HepG2 (cell line): ENCODE measurements at regions not wholly inside any gene's neighbourhood (a gene's known extent, or its start where the extent isn't known, plus 50 kb on each side); places are given as distances from the start of the nearest gene placed in this dataset.

Source experiments
- ATAC-seq: fragments of 200-7000 bp; cut with Tn5 transposase; 3 replicates; pipeline ENCODE4 v1.9.1; 2020; ENCODE audit warnings: mild to moderate bottlenecking, moderate library complexity
- BruUV-seq: library from RNA; stranded (reverse); fragments of 400-500 nt; replicated peaks from 2 replicates; lab custom pipeline; 2021; lab: Mats Ljungman, UMichigan
- CTCF ChIA-PET: fragments of 300-600 bp; formaldehyde crosslinking; extraction: SDS; loops from one replicate; lab custom pipeline; 2021; ENCODE audit warnings: low total read pairs, inconsistent platforms, low intra/inter-chr PET ratio; lab: Yijun Ruan, JAX
- POLR2A ChIA-PET: fragments of 350-600 bp; sonication (Branson Sonifier 250); formaldehyde crosslinking; loops from one replicate; lab custom pipeline; 2020; ENCODE audit warnings: antibody characterized with exemption, inconsistent platforms; lab: Yijun Ruan, JAX
- DNase-seq: peaks from one replicate; pipeline ENCODE4 v3.0.0-alpha.2; 2015; ENCODE audit warnings: low spot score
- FAIRE-seq: peaks from 3 replicates; lab custom pipeline; 2011; peaks lifted over from hg19 to GRCh38; lab: Jason Lieb, UNC
- H2AFZ ChIP-seq: one replicate; pipeline ENCODE4 v1.6.1; 2011; ENCODE audit warnings: low read length, inconsistent platforms
- H3K27ac ChIP-seq: fragments of 300-600 bp; 3 replicates; pipeline ENCODE4 v1.8.0; 2011; ENCODE audit warnings: mixed run types, mild to moderate bottlenecking, mixed read lengths, low read length, inconsistent platforms; ENCODE audit not compliant: insufficient read depth; ENCODE audit errors: extremely low read length
- H3K27me3 ChIP-seq, 2 experiments: fragments of 200-600 bp in 1 of 2; 2 replicates in 1 of 2; 3 replicates in 1 of 2; pipeline versions ENCODE4 v1.6.0 to v1.8.0; 2011; ENCODE audit warnings: low read length in 2 of 2, mild to moderate bottlenecking in 2 of 2, moderate library complexity in 2 of 2, inconsistent platforms in 1 of 2; ENCODE audit not compliant: insufficient read depth in 2 of 2, control insufficient read depth in 1 of 2
- H3K36me3 ChIP-seq, 2 experiments: fragments of 200-600 bp in 1 of 2; replicated peaks in 1 of 2; 2 replicates in 1 of 2; 3 replicates in 1 of 2; pipeline versions ENCODE4 v1.5.1 to v1.8.0; 2011; ENCODE audit warnings: low read length in 2 of 2, inconsistent platforms in 1 of 2; ENCODE audit not compliant: insufficient read depth in 2 of 2, control insufficient read depth in 1 of 2
- H3K4me1 ChIP-seq: 2 replicates; pipeline ENCODE4 v1.5.1; 2012; ENCODE audit warnings: low read length, inconsistent platforms; ENCODE audit not compliant: insufficient read depth
- H3K4me2 ChIP-seq: 2 replicates; pipeline ENCODE4 v1.6.0; 2011; ENCODE audit warnings: low read depth, low read length, inconsistent platforms
- H3K4me3 ChIP-seq, 3 experiments: fragments of 200-600 bp in 1 of 3; sonication (generic), shearing (Covaris generic) in 1 of 3; replicated peaks in 1 of 3; 2 replicates each; pipeline ENCODE4 v1.5.1; 2011 to 2016; ENCODE audit warnings: low read length in 3 of 3, inconsistent platforms in 2 of 3, low read depth in 2 of 3, mild to moderate bottlenecking in 2 of 3, control low read depth in 1 of 3, mixed read lengths in 1 of 3; ENCODE audit not compliant: insufficient read depth in 1 of 3
- H3K79me2 ChIP-seq: one replicate; pipeline ENCODE4 v1.6.1; 2011; ENCODE audit warnings: low read length, inconsistent platforms; ENCODE audit not compliant: insufficient read depth
- H3K9ac ChIP-seq: 2 replicates; pipeline ENCODE4 v1.6.0; 2011; ENCODE audit warnings: mild to moderate bottlenecking, low read depth, low read length, inconsistent platforms; ENCODE audit not compliant: insufficient read depth
- H3K9me3 ChIP-seq: 2 replicates; pipeline ENCODE4 v1.5.1; 2012; ENCODE audit warnings: mild to moderate bottlenecking, low read length
- H4K20me1 ChIP-seq: 2 replicates; pipeline ENCODE4 v1.6.0; 2011; ENCODE audit warnings: inconsistent platforms, mild to moderate bottlenecking, low read length, moderate library complexity; ENCODE audit not compliant: insufficient read depth
- CENPT ChIP-seq: sonication (generic); formaldehyde crosslinking; IDR thresholded peaks from 2 replicates; pipeline ENCODE4 v1.8.0; 2022; ENCODE audit warnings: low read depth, mild to moderate bottlenecking, moderate library complexity, missing genetic modification reagents
- GATA4 ChIP-seq: sonication (generic); IDR thresholded peaks from 2 replicates; pipeline ENCODE4 v1.6.1; 2016; ENCODE audit warnings: antibody characterized with exemption, low read depth, borderline replicate concordance
- HNRNPUL1 ChIP-seq: fragments of 200-400 bp; formaldehyde crosslinking; IDR thresholded peaks from 2 replicates; pipeline ENCODE4 v1.6.1; 2017; ENCODE audit warnings: low read depth, mild to moderate bottlenecking, low read length, moderate library complexity
- IRF2 ChIP-seq: IDR thresholded peaks from 2 replicates; pipeline ENCODE4 v1.6.1; 2018; ENCODE audit warnings: missing genetic modification reagents, missing compliant biosample characterization
- KDM5A ChIP-seq: fragments of 200-600 bp; sonication (generic); IDR thresholded peaks from 2 replicates; pipeline ENCODE4 v1.7.0; 2018; ENCODE audit warnings: antibody characterized with exemption, mild to moderate bottlenecking, low read length, borderline replicate concordance
- NFYC ChIP-seq: IDR thresholded peaks from 2 replicates; pipeline ENCODE4 v1.6.1; 2016; ENCODE audit warnings: missing genetic modification reagents, missing compliant biosample characterization
- PRMT3 ChIP-seq: sonication (generic); formaldehyde crosslinking; IDR thresholded peaks from 2 replicates; pipeline ENCODE4 v1.8.1; 2022; ENCODE audit warnings: low read depth, mild to moderate bottlenecking, moderate library complexity, missing genetic modification reagents, borderline replicate concordance
- SPEN ChIP-seq: sonication (generic); formaldehyde crosslinking; IDR thresholded peaks from 2 replicates; pipeline ENCODE4 v1.5.1; 2020; ENCODE audit warnings: low read depth, mild to moderate bottlenecking, missing genetic modification reagents
- ZNF382 ChIP-seq: sonication (generic); formaldehyde crosslinking; IDR thresholded peaks from 2 replicates; pipeline ENCODE4 v1.5.0; 2020; ENCODE audit warnings: missing genetic modification reagents, mild to moderate bottlenecking, borderline replicate concordance
- ZNF550 ChIP-seq: sonication (generic); formaldehyde crosslinking; IDR thresholded peaks from 2 replicates; pipeline ENCODE4 v1.4.0; 2020; ENCODE audit warnings: mild to moderate bottlenecking, missing genetic modification reagents, borderline replicate concordance
- ZNF644 ChIP-seq: IDR thresholded peaks from 2 replicates; pipeline ENCODE4 v1.6.1; 2016; ENCODE audit warnings: low read depth
- ZNF672 ChIP-seq: sonication (generic); formaldehyde crosslinking; IDR thresholded peaks from 2 replicates; pipeline ENCODE4 v1.8.1; 2022; ENCODE audit warnings: missing genetic modification reagents
- ZNF720 ChIP-seq: sonication (generic); formaldehyde crosslinking; IDR thresholded peaks from 2 replicates; pipeline ENCODE4 v1.4.0; 2020; ENCODE audit warnings: missing genetic modification reagents
- ZNF780A ChIP-seq: sonication (generic); formaldehyde crosslinking; IDR thresholded peaks from 2 replicates; pipeline ENCODE4 v1.8.0; 2022; ENCODE audit warnings: mild to moderate bottlenecking, missing genetic modification reagents, moderate library complexity
- ZNF781 ChIP-seq: sonication (generic); formaldehyde crosslinking; IDR thresholded peaks from 2 replicates; pipeline ENCODE4 v1.5.1; 2020; ENCODE audit warnings: borderline replicate concordance, mild to moderate bottlenecking, missing genetic modification reagents; ENCODE audit errors: not compliant biosample characterization
- ZZZ3 ChIP-seq: sonication (generic); formaldehyde crosslinking; IDR thresholded peaks from 2 replicates; pipeline ENCODE4 v1.4.0; 2020; ENCODE audit warnings: missing genetic modification reagents, mild to moderate bottlenecking, borderline replicate concordance
- WGBS: methylation state at CpG from one replicate; pipeline ENCODE4 v1.1.6; 2017; ENCODE audit warnings: low lambda C conversion rate; 5-methylcytosine and 5-hydroxymethylcytosine counted together
- in situ Hi-C: cut with HindIII; loops from 2 replicates; pipeline ENCODE4 v1.10.0; 2017; ENCODE audit warnings: low pct_unique_long_range_greater_than_20kb; ENCODE audit not compliant: extremely low pct_ligation_motif_present
- intact Hi-C: fragments of 100-400 bp; cut with micrococcal nuclease; formaldehyde crosslinking; loops from one replicate; pipeline ENCODE4 v1.10.0; 2022; ENCODE audit not compliant: unreplicated experiment
- TF ChIP-seq, protein P1 (sequence below): IDR thresholded peaks from 2 replicates; pipeline ENCODE4 v1.6.1; 2016
- TF ChIP-seq, protein P2 (sequence below): sonication (generic); formaldehyde crosslinking; IDR thresholded peaks from 2 replicates; pipeline ENCODE4 v1.5.0; 2020; ENCODE audit warnings: mild to moderate bottlenecking, missing genetic modification reagents
- TF ChIP-seq, protein P3 (sequence below): IDR thresholded peaks from 2 replicates; pipeline ENCODE4 v1.6.1; 2016; ENCODE audit warnings: low read depth, borderline replicate concordance

DNA sequence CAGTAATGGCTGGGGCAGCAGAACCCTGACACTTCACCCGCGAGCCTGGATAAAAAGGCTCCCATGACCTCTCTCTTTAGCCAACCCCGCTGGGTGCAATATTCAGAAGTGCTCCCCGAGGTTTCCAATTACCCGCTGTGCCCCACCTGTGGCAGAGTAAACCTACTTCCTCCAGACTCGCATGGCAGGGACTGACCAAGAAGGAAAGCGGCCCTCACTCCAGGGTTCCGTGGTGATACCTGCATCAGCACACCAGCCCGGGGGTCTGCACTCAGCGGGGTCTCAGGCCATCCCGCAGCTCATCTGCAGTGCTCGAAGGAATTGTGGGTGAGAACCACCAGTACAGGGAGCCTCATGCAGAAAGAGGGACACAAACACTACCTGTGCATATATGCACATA lies 136.3 kb upstream of the FMN2 start:
- no peak for FAIRE-seq
- WGBS, result 3% methylated on average over 5 of the region's 12 CpGs

DNA sequence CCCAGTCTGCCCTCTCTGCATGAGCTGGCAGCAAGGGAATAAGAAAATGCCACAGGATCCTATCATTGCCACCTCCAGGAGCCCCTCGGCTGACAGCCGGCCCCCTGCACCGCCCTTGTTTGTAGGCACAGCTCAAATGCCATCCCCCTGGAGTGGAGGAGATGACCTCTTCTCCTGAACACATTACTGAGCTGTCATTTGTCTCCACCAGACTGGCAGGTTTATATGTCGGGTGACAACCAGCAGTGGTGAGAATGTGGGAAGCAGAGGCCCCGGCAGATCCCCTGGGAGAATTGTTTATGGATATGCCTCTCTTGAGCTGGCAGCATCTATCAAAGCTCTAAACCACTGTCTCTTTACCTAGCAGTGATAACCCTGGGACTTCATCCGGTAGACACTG lies 135.4 kb upstream of the FMN2 start:
- no peaks in the 10 kb centered on the region for H3K9me3 ChIP-seq
- in situ Hi-C loops (no loop called here), intact Hi-C loops (no loop called here)
- no peaks in the 10 kb centered on the region for H3K79me2 ChIP-seq
- WGBS, result 11% methylated on average over 1 of the region's 6 CpGs
- H3K4me2 ChIP-seq, result no peak overlapping the region
- no peak for FAIRE-seq
- H2AFZ ChIP-seq, result no peak overlapping the region
- H3K36me3 ChIP-seq, result no peaks in the 10 kb centered on the region
- no peak for DNase-seq
- no peak overlapping the region for H3K27ac ChIP-seq
- H3K27me3 ChIP-seq, result no peaks in the 10 kb centered on the region; a peak in 2 of 5 replicates
- no peak overlapping the region for H3K4me3 ChIP-seq
- BruUV-seq, result no TSS peak
- no peaks in the 10 kb centered on the region for H3K4me1 ChIP-seq
- H3K9ac ChIP-seq, result no peak overlapping the region
- ATAC-seq, result no peak
- ChIA-PET POLR2A (no interaction called here), CTCF (no interaction called here)
- no peaks in the 10 kb centered on the region for H4K20me1 ChIP-seq
- no peak for TF ChIP-seq ZNF780A (CRISPR knock-in tag)
- TF ChIP-seq, protein P1, sequence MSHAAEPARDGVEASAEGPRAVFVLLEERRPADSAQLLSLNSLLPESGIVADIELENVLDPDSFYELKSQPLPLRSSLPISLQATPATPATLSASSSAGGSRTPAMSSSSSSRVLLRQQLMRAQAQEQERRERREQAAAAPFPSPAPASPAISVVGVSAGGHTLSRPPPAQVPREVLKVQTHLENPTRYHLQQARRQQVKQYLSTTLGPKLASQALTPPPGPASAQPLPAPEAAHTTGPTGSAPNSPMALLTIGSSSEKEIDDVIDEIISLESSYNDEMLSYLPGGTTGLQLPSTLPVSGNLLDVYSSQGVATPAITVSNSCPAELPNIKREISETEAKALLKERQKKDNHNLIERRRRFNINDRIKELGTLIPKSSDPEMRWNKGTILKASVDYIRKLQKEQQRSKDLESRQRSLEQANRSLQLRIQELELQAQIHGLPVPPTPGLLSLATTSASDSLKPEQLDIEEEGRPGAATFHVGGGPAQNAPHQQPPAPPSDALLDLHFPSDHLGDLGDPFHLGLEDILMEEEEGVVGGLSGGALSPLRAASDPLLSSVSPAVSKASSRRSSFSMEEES (CRISPR knock-in tag), result no peak
- TF ChIP-seq, protein P2, sequence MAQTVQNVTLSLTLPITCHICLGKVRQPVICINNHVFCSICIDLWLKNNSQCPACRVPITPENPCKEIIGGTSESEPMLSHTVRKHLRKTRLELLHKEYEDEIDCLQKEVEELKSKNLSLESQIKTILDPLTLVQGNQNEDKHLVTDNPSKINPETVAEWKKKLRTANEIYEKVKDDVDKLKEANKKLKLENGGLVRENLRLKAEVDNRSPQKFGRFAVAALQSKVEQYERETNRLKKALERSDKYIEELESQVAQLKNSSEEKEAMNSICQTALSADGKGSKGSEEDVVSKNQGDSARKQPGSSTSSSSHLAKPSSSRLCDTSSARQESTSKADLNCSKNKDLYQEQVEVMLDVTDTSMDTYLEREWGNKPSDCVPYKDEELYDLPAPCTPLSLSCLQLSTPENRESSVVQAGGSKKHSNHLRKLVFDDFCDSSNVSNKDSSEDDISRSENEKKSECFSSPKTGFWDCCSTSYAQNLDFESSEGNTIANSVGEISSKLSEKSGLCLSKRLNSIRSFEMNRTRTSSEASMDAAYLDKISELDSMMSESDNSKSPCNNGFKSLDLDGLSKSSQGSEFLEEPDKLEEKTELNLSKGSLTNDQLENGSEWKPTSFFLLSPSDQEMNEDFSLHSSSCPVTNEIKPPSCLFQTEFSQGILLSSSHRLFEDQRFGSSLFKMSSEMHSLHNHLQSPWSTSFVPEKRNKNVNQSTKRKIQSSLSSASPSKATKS, result no peak
- TF ChIP-seq CENPT (CRISPR knock-in tag), result no peak
- TF ChIP-seq ZNF644 (CRISPR knock-in tag), result no peak
- no peak for TF ChIP-seq ZNF382 (CRISPR knock-in tag)
- no peak for TF ChIP-seq HNRNPUL1
- TF ChIP-seq ZNF781 (CRISPR knock-in tag), result no peak
- no peak for TF ChIP-seq ZNF550 (CRISPR knock-in tag)
- TF ChIP-seq KDM5A, result no peak
- TF ChIP-seq GATA4, result no peak

More for the DNA sequence above, 136.3 kb upstream of the FMN2 start:
- intact Hi-C loops (no loop called here), in situ Hi-C loops (no loop called here)
- Histone ChIP-seq H3K4me2 (no peak overlapping the region), H3K79me2 (no peaks in the 10 kb centered on the region), H3K27me3 (no peaks in the 10 kb centered on the region; a peak in 2 of 5 replicates), H3K36me3 (no peaks in the 10 kb centered on the region), H3K4me3 (no peak overlapping the region), H2AFZ (no peak overlapping the region), H3K9ac (no peak overlapping the region), H3K9me3 (no peaks in the 10 kb centered on the region), H3K27ac (no peak overlapping the region), H4K20me1 (no peaks in the 10 kb centered on the region), H3K4me1 (no peaks in the 10 kb centered on the region)
- ATAC-seq (no peak), DNase-seq (no peak)
- TF ChIP-seq SPEN, result no peak
- TF ChIP-seq ZNF672 (CRISPR knock-in tag), result no peak
- TF ChIP-seq, protein P3, sequence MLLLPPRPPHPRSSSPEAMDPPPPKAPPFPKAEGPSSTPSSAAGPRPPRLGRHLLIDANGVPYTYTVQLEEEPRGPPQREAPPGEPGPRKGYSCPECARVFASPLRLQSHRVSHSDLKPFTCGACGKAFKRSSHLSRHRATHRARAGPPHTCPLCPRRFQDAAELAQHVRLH (CRISPR knock-in tag), result no peak
- no peak for TF ChIP-seq NFYC
- no peak for TF ChIP-seq ZZZ3 (CRISPR knock-in tag)
- TF ChIP-seq ZNF720 (CRISPR knock-in tag), result no peak
- no peak for TF ChIP-seq PRMT3 (CRISPR knock-in tag)
- no peak for TF ChIP-seq IRF2 (CRISPR knock-in tag)
- no TSS peak for BruUV-seq
- ChIA-PET CTCF (no interaction called here), POLR2A (no interaction called here)
